Nephron (organoid): ENCODE measurements at regions not wholly inside any gene's neighbourhood (a gene's known extent, or its start where the extent isn't known, plus 50 kb on each side); places are given as distances from the start of the nearest gene placed in this dataset.

Experiments used
- H3K27ac Mint-ChIP-seq, 3 experiments: 2 replicates each; pipeline ENCODE4 v1.8.0; 2020; ENCODE audit warnings: mixed read lengths in 3 of 3, mild to moderate bottlenecking in 2 of 3, moderate library complexity in 1 of 3
- H3K27me3 Mint-ChIP-seq: 2 replicates; pipeline ENCODE4 v1.8.0; 2021; ENCODE audit warnings: low read depth, mild to moderate bottlenecking, moderate library complexity, mixed read lengths
- H3K36me3 Mint-ChIP-seq: 2 replicates; pipeline ENCODE4 v1.8.0; 2020; ENCODE audit warnings: low read depth, mixed read lengths
- H3K4me1 Mint-ChIP-seq: 2 replicates; pipeline ENCODE4 v1.8.0; 2020; ENCODE audit warnings: mixed read lengths
- H3K4me3 Mint-ChIP-seq, 3 experiments: 2 replicates each; pipeline ENCODE4 v1.8.0; 2020; ENCODE audit warnings: mild to moderate bottlenecking in 3 of 3, mixed read lengths in 3 of 3, moderate library complexity in 2 of 3
- H3K9me3 Mint-ChIP-seq: 2 replicates; pipeline ENCODE4 v1.8.0; 2020; ENCODE audit warnings: mixed read lengths
- TF ChIP-seq, protein P1 (sequence below), 3 experiments: fragments of 200-600 bp; sonication (generic); IDR thresholded peaks; one replicate each; pipeline ENCODE4 v1.5.0; 2021; ENCODE audit warnings: antibody characterized with exemption in 3 of 3; ENCODE audit not compliant: unreplicated experiment in 3 of 3

DNA sequence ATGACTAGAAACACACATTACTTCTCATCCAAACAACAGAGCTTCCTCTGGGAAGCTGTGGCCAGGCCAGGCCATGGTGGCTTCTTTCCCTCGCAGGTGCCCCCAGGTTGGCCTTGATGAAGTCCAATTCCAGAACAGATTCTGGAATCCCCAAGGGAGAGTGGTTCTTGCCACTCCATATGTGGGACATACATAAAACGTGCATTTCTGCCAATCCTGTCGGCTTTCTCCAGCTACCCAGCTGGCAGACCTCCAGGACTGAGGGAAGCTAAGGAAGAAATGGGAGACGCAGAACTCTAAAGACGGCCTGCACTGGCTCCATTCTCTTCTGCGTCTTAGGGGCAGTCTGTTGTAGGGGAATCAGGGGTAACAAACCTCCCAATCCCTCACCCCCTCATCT, 219.2 kb upstream of the CDH5 start:
- Mint-ChIP-seq H3K36me3 (no peaks in the 10 kb centered on the region), H3K9me3 (no peaks in the 10 kb centered on the region), H3K27me3 (peaks cover 4% of the 10 kb centered on the region), H3K4me3 (no peak overlapping the region), H3K4me1 (peaks cover 61% of the 10 kb centered on the region), H3K27ac (peak overlapping the region; percentile 82 to 93 (median 84))
- TF ChIP-seq, protein P1, sequence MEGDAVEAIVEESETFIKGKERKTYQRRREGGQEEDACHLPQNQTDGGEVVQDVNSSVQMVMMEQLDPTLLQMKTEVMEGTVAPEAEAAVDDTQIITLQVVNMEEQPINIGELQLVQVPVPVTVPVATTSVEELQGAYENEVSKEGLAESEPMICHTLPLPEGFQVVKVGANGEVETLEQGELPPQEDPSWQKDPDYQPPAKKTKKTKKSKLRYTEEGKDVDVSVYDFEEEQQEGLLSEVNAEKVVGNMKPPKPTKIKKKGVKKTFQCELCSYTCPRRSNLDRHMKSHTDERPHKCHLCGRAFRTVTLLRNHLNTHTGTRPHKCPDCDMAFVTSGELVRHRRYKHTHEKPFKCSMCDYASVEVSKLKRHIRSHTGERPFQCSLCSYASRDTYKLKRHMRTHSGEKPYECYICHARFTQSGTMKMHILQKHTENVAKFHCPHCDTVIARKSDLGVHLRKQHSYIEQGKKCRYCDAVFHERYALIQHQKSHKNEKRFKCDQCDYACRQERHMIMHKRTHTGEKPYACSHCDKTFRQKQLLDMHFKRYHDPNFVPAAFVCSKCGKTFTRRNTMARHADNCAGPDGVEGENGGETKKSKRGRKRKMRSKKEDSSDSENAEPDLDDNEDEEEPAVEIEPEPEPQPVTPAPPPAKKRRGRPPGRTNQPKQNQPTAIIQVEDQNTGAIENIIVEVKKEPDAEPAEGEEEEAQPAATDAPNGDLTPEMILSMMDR (IDR thresholded peaks at IDR 0.05; ENCODE audit: unreplicated experiment in 3 of 3), result no peak

DNA sequence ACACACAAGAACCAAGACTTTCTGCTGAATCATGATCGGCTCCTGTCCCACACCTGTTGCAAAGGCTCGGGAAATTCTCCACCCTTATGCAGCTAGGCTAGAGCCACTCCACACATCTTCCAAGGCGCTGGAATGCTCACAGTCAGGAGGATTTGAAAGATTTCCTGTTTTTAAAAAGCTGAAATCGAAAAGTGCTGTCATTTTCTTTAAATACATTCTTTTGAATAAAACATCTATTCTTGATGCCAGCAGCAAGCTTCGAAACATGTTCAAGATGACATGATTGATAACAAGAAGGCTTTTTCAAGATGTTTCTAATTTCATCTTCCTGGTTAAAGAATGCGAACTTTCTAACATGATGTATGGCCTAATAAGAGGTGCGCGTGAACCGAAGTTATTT, 219.7 kb upstream of the CDH5 start:
- no peaks in the 10 kb centered on the region for H3K36me3 Mint-ChIP-seq
- H3K4me3 Mint-ChIP-seq, result no peak overlapping the region
- H3K4me1 Mint-ChIP-seq, result peaks cover 63% of the 10 kb centered on the region
- peaks cover 4% of the 10 kb centered on the region for H3K27me3 Mint-ChIP-seq
- TF ChIP-seq, protein P1 (IDR thresholded peaks at IDR 0.05; ENCODE audit: unreplicated experiment in 3 of 3), result no peak
- peak overlapping the region; percentile 82 to 93 (median 84) for H3K27ac Mint-ChIP-seq
- no peaks in the 10 kb centered on the region for H3K9me3 Mint-ChIP-seq

DNA sequence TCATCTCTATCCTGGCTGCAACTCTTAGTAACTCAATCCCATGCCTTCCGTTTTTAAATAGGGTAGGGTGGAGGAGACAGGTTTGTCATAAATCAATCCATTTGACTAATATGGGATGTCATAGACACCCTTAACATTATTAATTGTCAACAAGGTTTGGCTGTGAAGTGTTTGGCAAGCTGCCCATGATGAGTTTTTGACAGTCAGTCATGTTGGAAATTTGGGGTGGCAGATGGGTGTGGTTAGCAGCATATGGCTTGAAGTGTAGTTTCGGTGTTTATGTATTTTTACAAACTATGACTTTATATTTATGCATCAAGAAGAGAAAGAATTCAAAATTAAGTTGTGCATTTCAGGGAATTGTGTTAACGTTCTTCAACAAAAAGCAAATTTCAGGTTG, 221.8 kb upstream of the CDH5 start:
- Mint-ChIP-seq H3K9me3 (no peaks in the 10 kb centered on the region), H3K4me3 (no peak overlapping the region), H3K27ac (peak overlapping the region in 2 of 3 experiments; percentile 8 to 45), H3K4me1 (peaks cover 66% of the 10 kb centered on the region), H3K27me3 (peaks cover 11% of the 10 kb centered on the region), H3K36me3 (no peaks in the 10 kb centered on the region)
- TF ChIP-seq, protein P1 (IDR thresholded peaks at IDR 0.05; ENCODE audit: unreplicated experiment in 3 of 3), result no peak

DNA sequence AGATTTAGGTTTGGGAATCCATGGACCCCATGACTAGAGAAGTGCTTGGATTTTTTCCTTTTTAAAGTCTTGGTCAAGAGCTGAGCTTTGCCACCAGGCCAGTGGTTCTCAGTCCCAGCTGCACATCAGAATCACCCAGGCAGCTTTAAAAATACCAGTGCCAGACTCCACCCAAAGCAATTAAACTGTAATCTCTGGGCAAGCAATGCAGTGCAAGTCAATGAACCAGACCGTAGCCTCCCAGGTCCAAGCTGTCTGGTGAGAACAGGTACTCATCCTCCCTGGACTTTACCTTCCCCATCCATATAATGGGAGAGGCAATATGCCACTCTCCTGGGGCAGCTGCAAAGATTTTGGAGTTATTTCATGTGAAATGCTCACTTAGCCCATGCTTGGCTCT, 223.1 kb upstream of the CDH5 start:
- H3K9me3 Mint-ChIP-seq, result no peaks in the 10 kb centered on the region
- no peak overlapping the region for H3K4me3 Mint-ChIP-seq
- TF ChIP-seq, protein P1 (IDR thresholded peaks at IDR 0.05; ENCODE audit: unreplicated experiment in 3 of 3), result no peak
- no peak overlapping the region for H3K27ac Mint-ChIP-seq
- H3K27me3 Mint-ChIP-seq, result peaks cover 11% of the 10 kb centered on the region
- peaks cover 56% of the 10 kb centered on the region for H3K4me1 Mint-ChIP-seq
- H3K36me3 Mint-ChIP-seq, result no peaks in the 10 kb centered on the region

DNA sequence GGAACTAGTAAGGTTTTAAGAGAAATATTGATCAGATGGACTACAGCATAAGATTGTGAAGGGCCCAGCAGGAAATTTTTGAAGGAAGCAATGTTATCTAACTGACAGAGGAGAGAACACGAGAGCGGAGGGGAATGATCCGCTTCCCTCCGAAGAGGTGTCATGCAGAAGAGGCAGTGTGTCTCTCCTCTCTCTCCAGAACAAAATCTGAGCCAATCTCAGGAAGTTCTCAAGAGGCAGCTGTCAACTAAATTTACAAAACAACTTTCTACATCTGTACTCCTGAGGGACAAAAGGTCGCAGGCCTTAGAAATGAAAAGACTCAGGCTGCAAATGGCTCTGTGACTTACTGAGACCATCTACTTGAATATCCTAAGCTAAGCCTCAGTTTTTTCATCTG, 224.6 kb upstream of the CDH5 start:
- Mint-ChIP-seq H3K9me3 (no peaks in the 10 kb centered on the region), H3K4me3 (no peak overlapping the region), H3K27me3 (peaks cover 11% of the 10 kb centered on the region), H3K27ac (peak overlapping the region in 2 of 3 experiments; percentile 22 to 73), H3K4me1 (peaks cover 52% of the 10 kb centered on the region), H3K36me3 (no peaks in the 10 kb centered on the region)
- TF ChIP-seq, protein P1 (IDR thresholded peaks at IDR 0.05; ENCODE audit: unreplicated experiment in 3 of 3), result no peak

DNA sequence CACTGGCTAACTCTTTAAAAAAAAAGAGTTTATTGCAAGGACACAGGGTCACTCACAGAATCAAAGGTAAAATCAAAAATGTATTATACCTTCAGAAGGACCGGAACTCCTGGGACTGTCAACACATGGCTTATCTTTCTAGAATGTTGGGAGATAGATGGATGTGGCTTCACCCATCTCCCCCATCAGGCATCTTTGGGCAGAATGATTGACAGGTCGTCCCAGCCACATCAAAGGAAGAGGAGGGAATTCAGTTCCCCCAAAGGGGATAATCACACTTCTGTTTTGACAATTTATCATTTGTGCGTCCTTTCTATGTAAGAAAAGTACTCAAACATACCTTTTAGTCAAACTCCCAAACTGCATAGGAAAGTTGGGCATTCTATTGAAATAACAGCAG, 228.6 kb upstream of the CDH5 start:
- H3K36me3 Mint-ChIP-seq, result no peaks in the 10 kb centered on the region
- peak overlapping the region; percentile 23 to 95 (median 63) for H3K27ac Mint-ChIP-seq
- H3K27me3 Mint-ChIP-seq, result peaks cover 14% of the 10 kb centered on the region
- H3K4me1 Mint-ChIP-seq, result peaks cover 66% of the 10 kb centered on the region
- TF ChIP-seq, protein P1 (IDR thresholded peaks at IDR 0.05; ENCODE audit: unreplicated experiment in 3 of 3), result no peak
- H3K9me3 Mint-ChIP-seq, result no peaks in the 10 kb centered on the region
- H3K4me3 Mint-ChIP-seq, result no peak overlapping the region
